ENCODE measurements at regions not wholly inside any gene's neighbourhood (a gene's known extent, or its start where the extent isn't known, plus 50 kb on each side); places are given as distances from the start of the nearest gene placed in this dataset.
"Not testable (repeated sequence)": the region's sequence is repeated elsewhere in the genome, so short reads cannot be mapped to it uniquely, and the experiment has no call there.

GRCh38 chr16:29312835-29313558 is 93.5 kb downstream of the NPIPB11 start:
- in situ Hi-C loops (cut with MboI; ENCODE audit: low pct_unique_long_range_greater_than_20kb, low sequenced_read_pairs) = no loop called here
- DNase-seq = no peak

GRCh38 chr16:29312345-29312675 is 94.2 kb downstream of the NPIPB11 start:
- in situ Hi-C loops (cut with MboI; ENCODE audit: low pct_unique_long_range_greater_than_20kb, low sequenced_read_pairs); DNase-seq: not testable (repeated sequence)

- no peak for DNase-seq
- in situ Hi-C loops (cut with MboI; ENCODE audit: low pct_unique_long_range_greater_than_20kb, low sequenced_read_pairs) = no loop called here
These were observed 94.8 kb downstream of the NPIPB11 start for GRCh38 chr16:29311461-29312344.

- in situ Hi-C loops (cut with MboI; ENCODE audit: low pct_unique_long_range_greater_than_20kb, low sequenced_read_pairs) = no loop called here
- DNase-seq = no peak
These were observed 95.6 kb downstream of the NPIPB11 start for GRCh38 chr16:29310852-29311314.

GRCh38 chr16:29310243-29310642 is 96.3 kb downstream of the NPIPB11 start:
- DNase-seq; in situ Hi-C loops (cut with MboI; ENCODE audit: low pct_unique_long_range_greater_than_20kb, low sequenced_read_pairs): not testable (repeated sequence)

GRCh38 chr16:29309601-29310000 is 96.9 kb downstream of the NPIPB11 start:
- in situ Hi-C loops (cut with MboI; ENCODE audit: low pct_unique_long_range_greater_than_20kb, low sequenced_read_pairs) = not testable (repeated sequence)

GRCh38 chr16:29308644-29309546 is 97.6 kb downstream of the NPIPB11 start:
- DNase-seq = no peak
- in situ Hi-C loops (cut with MboI; ENCODE audit: low pct_unique_long_range_greater_than_20kb, low sequenced_read_pairs) = no loop called here

More at GRCh38 chr16:29309601-29310000, 96.9 kb downstream of the NPIPB11 start:
- not testable (repeated sequence) for DNase-seq

- in situ Hi-C loops (cut with MboI; ENCODE audit: low pct_unique_long_range_greater_than_20kb, low sequenced_read_pairs) = no loop called here
- no peak for DNase-seq
These were observed 98.7 kb downstream of the NPIPB11 start for GRCh38 chr16:29307598-29308507.

- in situ Hi-C loops (cut with MboI; ENCODE audit: low pct_unique_long_range_greater_than_20kb, low sequenced_read_pairs) = no loop called here
- DNase-seq = no peak
These were observed 99.4 kb downstream of the NPIPB11 start for GRCh38 chr16:29306943-29307597.

- DNase-seq = no peak
- in situ Hi-C loops (cut with MboI; ENCODE audit: low pct_unique_long_range_greater_than_20kb, low sequenced_read_pairs) = no loop called here
These were observed 100.3 kb downstream of the NPIPB11 start for GRCh38 chr16:29306201-29306600.

GRCh38 chr16:29305018-29305417 is 101.5 kb downstream of the NPIPB11 start:
- in situ Hi-C loops (cut with MboI; ENCODE audit: low pct_unique_long_range_greater_than_20kb, low sequenced_read_pairs); DNase-seq: not testable (repeated sequence)

- in situ Hi-C loops (cut with MboI; ENCODE audit: low pct_unique_long_range_greater_than_20kb, low sequenced_read_pairs) = no loop called here
- DNase-seq = no peak
These were observed 102.3 kb downstream of the NPIPB11 start for GRCh38 chr16:29304251-29304650.

- DNase-seq = no peak
- in situ Hi-C loops (cut with MboI; ENCODE audit: low pct_unique_long_range_greater_than_20kb, low sequenced_read_pairs) = no loop called here
These were observed 103.0 kb downstream of the NPIPB11 start for GRCh38 chr16:29303520-29303919.

- in situ Hi-C loops (cut with MboI; ENCODE audit: low pct_unique_long_range_greater_than_20kb, low sequenced_read_pairs) = no loop called here
- no peak for DNase-seq
These were observed 103.5 kb downstream of the NPIPB11 start for GRCh38 chr16:29302976-29303375.

GRCh38 chr16:29302433-29302832 is 104.1 kb downstream of the NPIPB11 start:
- DNase-seq; in situ Hi-C loops (cut with MboI; ENCODE audit: low pct_unique_long_range_greater_than_20kb, low sequenced_read_pairs): not testable (repeated sequence)

GRCh38 chr16:29301662-29302285 is 104.7 kb downstream of the NPIPB11 start:
- DNase-seq; in situ Hi-C loops (cut with MboI; ENCODE audit: low pct_unique_long_range_greater_than_20kb, low sequenced_read_pairs): not testable (repeated sequence)
